ENCODE measurements at regions not wholly inside any gene's neighbourhood (a gene's known extent, or its start where the extent isn't known, plus 50 kb on each side); places are given as distances from the start of the nearest gene placed in this dataset.

DNA sequence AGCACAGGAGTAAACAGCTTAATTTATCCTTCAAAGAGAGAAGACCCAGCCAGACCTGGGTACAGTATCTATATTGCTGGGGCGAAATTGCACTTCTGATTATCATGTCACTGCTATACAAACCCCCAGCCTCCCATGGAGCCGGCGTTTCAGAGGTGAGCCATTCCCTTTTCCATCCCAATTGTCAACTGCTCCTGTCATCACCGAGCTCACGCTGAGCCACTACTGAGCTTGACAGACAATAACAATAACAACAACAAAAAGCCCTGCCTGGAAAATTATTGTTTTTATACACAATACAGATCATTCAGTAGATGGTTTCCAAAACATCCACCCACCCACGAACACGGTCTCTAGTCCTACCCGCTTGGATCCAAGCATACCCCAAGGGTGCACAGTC is 129.0 kb upstream of the JARID2 start:
- Histone ChIP-seq H3K4me3 (no peak overlapping the region), H3K27me3 (ENCODE audit: insufficient read depth in 3 of 3, low read length in 2 of 3) (no peaks in the 10 kb centered on the region), H3K27ac (no peak overlapping the region), H3K9me3 (no peaks in the 10 kb centered on the region), H3K36me3 (ENCODE audit: insufficient read depth in 1 of 2, low read depth in 1 of 2) (no peaks in the 10 kb centered on the region), H3K4me1 (no peaks in the 10 kb centered on the region)
- ATAC-seq (no peak), DNase-seq (no peak)
- intact Hi-C loops (cut with DNase I): no loop called here
- TF ChIP-seq, protein P1, sequence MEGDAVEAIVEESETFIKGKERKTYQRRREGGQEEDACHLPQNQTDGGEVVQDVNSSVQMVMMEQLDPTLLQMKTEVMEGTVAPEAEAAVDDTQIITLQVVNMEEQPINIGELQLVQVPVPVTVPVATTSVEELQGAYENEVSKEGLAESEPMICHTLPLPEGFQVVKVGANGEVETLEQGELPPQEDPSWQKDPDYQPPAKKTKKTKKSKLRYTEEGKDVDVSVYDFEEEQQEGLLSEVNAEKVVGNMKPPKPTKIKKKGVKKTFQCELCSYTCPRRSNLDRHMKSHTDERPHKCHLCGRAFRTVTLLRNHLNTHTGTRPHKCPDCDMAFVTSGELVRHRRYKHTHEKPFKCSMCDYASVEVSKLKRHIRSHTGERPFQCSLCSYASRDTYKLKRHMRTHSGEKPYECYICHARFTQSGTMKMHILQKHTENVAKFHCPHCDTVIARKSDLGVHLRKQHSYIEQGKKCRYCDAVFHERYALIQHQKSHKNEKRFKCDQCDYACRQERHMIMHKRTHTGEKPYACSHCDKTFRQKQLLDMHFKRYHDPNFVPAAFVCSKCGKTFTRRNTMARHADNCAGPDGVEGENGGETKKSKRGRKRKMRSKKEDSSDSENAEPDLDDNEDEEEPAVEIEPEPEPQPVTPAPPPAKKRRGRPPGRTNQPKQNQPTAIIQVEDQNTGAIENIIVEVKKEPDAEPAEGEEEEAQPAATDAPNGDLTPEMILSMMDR (IDR thresholded peaks at IDR 0.05): no peak
- WGBS, 3 donors: 83 to 84% (median 84%) methylated on average over 8 of the region's 8 CpGs

DNA sequence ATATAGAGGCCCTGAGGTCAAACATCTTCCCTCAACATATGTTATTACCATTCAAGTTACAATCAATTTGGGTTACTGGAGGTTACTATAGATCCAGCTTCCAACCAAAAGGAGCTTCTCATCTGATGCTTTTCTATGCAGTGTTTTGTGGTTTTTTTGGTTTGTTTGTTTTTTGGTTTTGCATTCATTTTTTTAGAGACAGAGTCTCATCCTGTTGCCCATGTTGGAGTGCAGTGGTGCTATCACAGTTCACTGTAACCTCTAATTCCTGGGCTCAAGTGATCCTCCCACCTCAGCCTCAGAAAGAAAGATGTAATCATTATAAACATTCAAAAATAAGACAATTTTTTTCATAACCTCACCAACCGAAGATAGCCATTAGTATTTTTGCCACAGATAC is 124.4 kb upstream of the JARID2 start:
- no peak for ATAC-seq
- Histone ChIP-seq H3K36me3 (ENCODE audit: insufficient read depth in 1 of 2, low read depth in 1 of 2) (no peaks in the 10 kb centered on the region), H3K27me3 (ENCODE audit: insufficient read depth in 3 of 3, low read length in 2 of 3) (no peaks in the 10 kb centered on the region), H3K27ac (no peak overlapping the region), H3K9me3 (no peaks in the 10 kb centered on the region), H3K4me3 (no peak overlapping the region), H3K4me1 (no peaks in the 10 kb centered on the region)
- TF ChIP-seq, protein P1 (IDR thresholded peaks at IDR 0.05): no peak
- intact Hi-C loops (cut with DNase I): no loop called here
- WGBS, 3 donors: 96 to 99% (median 97%) methylated on average over 1 of the region's 1 CpG
- no peak for DNase-seq

DNA sequence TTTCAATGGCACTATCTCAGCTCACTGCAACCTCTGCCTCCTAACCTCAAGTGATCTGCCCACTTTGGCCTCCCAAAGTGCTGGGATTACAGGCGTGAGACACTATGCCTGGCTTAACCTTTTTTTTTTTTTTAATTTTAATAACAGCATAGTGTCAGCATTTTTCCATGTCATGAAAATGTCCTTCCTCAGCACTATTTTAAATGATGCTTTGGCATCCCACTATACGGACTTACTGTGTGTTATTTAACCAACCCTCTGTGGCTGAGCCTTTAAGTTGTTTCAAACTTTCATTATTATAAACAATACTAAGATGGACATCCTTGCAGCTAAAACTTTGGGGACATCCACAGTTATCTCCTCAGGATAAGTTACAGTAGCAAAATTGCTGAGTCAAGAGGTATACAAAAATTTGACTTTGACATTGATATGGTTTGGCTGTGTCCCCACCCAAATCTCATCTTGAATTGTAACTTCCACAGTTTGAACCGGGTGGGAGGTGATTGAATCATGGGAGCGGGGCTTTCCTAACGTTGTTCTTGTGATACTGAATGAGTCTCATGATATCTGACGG is 123.8 kb upstream of the JARID2 start:
- WGBS, 3 donors: 91 to 94% (median 93%) methylated on average over 6 of the region's 6 CpGs
- no peak overlapping the region for H3K4me3 ChIP-seq
- no peaks in the 10 kb centered on the region for H3K36me3 ChIP-seq (ENCODE audit: insufficient read depth in 1 of 2, low read depth in 1 of 2)
- no peaks in the 10 kb centered on the region for H3K27me3 ChIP-seq (ENCODE audit: insufficient read depth in 3 of 3, low read length in 2 of 3)
- H3K9me3 ChIP-seq: no peaks in the 10 kb centered on the region
- no peaks in the 10 kb centered on the region for H3K4me1 ChIP-seq
- DNase-seq (no peak), ATAC-seq (no peak)
- TF ChIP-seq, protein P1 (IDR thresholded peaks at IDR 0.05): no peak
- intact Hi-C loops (cut with DNase I): no loop called here
- no peak overlapping the region for H3K27ac ChIP-seq

DNA sequence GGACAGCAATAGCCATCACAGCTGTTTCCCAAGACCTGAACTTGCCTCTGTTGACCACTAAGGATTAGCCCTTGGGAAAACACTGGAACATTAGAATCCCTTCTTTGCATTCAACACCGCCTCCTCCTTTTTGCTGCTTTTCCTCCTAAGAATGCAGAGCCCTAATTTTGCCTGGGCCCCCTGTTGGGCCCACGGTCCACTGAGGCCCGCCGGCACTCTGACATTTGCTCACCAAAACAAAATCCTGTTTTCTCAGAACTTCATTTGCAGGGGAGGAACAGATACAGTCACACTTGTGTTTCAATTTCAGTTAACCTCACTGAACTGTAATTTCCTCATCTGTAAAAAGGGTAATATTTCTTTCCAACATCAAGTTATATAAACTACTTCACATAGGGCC is 116.0 kb upstream of the JARID2 start:
- WGBS, 3 donors: 57 to 72% (median 67%) methylated on average over 4 of the region's 4 CpGs
- ATAC-seq: no peak
- no peaks in the 10 kb centered on the region for H3K36me3 ChIP-seq (ENCODE audit: insufficient read depth in 1 of 2, low read depth in 1 of 2)
- H3K9me3 ChIP-seq: no peaks in the 10 kb centered on the region
- no peaks in the 10 kb centered on the region for H3K4me1 ChIP-seq
- DNase-seq: no peak
- H3K27ac ChIP-seq: no peak overlapping the region
- intact Hi-C loops (cut with DNase I): no loop called here
- H3K4me3 ChIP-seq: no peak overlapping the region
- H3K27me3 ChIP-seq (ENCODE audit: insufficient read depth in 3 of 3, low read length in 2 of 3): no peaks in the 10 kb centered on the region
- TF ChIP-seq, protein P1 (IDR thresholded peaks at IDR 0.05): no peak

DNA sequence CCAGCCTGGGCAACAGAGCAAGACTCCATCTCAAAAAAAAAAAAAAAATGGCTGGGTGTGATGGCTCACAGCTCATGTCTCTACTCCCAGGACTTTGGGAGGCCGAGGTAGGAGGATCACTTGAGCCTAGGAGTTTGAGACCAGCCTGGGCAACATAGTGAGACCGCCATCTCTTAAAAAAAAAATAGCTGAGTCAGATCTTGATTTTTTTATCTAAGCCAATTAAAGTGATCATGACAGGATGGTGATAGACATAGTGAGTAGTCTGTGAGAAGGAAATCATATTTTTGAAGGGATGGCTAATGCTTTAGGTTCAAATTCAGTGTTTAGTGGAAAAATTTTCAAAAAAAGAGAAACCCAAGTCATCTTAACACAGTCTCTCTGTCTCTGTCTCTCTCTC is 114.6 kb upstream of the JARID2 start:
- no peak for ATAC-seq
- Histone ChIP-seq H3K27ac (no peak overlapping the region), H3K36me3 (ENCODE audit: insufficient read depth in 1 of 2, low read depth in 1 of 2) (no peaks in the 10 kb centered on the region), H3K9me3 (no peaks in the 10 kb centered on the region), H3K4me3 (no peak overlapping the region), H3K27me3 (ENCODE audit: insufficient read depth in 3 of 3, low read length in 2 of 3) (no peaks in the 10 kb centered on the region), H3K4me1 (no peaks in the 10 kb centered on the region)
- no peak for DNase-seq
- intact Hi-C loops (cut with DNase I): no loop called here
- TF ChIP-seq, protein P1 (IDR thresholded peaks at IDR 0.05): no peak
- 96 to 100% (median 96%) methylated on average over 2 of the region's 2 CpGs for WGBS, 3 donors
